ENCODE measurements at regions not wholly inside any gene's neighbourhood (a gene's known extent, or its start where the extent isn't known, plus 50 kb on each side); places are given as distances from the start of the nearest gene placed in this dataset.
"Not testable (repeated sequence)": the region's sequence is repeated elsewhere in the genome, so short reads cannot be mapped to it uniquely, and the experiment has no call there.

DNA sequence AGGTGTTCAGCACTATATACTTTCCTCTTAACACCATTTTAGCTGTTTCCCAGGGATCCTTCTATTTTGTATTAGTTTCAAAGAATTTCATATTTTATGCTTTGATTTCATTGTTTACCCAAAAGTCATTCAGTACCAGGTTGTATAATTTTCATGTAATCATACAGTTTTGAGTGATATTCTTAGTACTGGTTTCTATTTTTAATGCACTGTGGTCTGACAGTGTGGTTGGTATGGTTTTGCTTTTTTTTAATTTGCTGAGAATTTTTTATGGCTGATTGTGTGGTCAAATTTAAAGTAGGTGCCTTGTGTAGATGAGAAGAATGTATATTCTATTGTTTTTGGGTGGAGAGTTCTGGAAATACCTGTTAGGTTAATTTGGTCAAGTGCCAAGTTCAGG lies 323.4 kb upstream of the EPHA6 start:
- no peak for DNase-seq

GRCh38 chr3:96491868-96492267 lies 322.5 kb upstream of the EPHA6 start:
- no peak for DNase-seq

DNA sequence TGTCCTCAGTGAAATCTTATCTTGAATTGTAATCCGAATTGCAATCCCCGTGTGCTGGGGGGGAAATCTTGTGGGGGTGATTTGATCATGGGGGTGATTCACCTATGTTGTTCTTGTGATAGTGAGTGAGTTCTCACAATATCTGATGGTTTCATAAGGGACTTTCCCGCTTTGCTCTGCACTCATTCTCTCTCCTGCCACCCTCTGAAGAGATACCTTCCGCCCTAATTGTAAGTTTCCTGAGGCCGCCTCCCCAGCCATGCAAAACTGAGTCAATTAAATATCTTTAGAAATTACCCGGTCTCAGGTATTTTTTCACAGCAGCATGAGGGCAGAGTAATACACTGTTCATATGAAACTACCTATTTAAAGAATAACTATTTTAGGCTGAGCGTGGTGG lies 304.1 kb upstream of the EPHA6 start:
- DNase-seq = no peak

GRCh38 chr3:96537165-96537564 lies 277.2 kb upstream of the EPHA6 start:
- no peak for DNase-seq

DNA sequence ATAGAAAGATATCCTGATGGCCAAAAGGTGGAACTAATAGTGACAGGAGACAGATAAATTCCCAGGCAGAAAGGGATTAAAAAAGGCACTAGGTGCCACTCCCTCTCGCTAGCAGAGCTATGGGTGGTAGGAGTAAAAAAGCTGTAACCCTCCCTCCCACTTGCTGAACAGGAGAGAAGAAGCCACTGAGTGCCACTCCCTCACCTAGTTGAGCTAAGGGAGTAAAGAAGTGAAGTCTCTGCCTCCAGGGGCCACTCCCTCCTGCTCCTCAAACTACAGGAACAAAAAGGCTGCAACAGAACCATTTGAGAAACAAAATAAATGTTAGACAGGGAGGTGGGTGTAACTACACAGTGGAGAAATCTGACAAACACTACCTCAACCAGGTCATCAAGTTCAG lies 276.2 kb upstream of the EPHA6 start:
- no peak for DNase-seq

- no peak for DNase-seq
Measured at GRCh38 chr3:96548073-96548472, 266.3 kb upstream of the EPHA6 start.

GRCh38 chr3:96576935-96577334 lies 237.5 kb upstream of the EPHA6 start:
- DNase-seq = no peak

DNA sequence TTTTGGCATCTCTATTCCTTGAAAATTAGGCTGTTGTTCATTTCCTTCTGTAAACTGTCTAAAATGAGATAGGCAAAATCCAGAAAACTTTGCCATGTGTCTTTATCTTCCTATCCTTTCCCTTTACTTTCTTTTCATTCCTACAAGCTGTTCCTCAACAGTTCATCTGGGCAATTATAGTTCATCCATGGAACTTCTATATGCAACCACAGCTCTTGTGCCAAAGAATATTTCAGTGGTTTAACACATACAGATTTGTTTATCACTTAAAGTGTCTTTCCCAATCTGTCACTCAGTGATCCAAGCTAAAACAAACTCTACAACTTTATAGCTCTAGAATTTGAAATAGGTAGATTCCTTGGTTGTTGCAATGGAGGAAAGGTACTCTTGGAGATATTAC lies 230.3 kb upstream of the EPHA6 start:
- DNase-seq = no peak

- DNase-seq = not testable (repeated sequence)
Measured at GRCh38 chr3:96606865-96607264, 207.5 kb upstream of the EPHA6 start.

DNA sequence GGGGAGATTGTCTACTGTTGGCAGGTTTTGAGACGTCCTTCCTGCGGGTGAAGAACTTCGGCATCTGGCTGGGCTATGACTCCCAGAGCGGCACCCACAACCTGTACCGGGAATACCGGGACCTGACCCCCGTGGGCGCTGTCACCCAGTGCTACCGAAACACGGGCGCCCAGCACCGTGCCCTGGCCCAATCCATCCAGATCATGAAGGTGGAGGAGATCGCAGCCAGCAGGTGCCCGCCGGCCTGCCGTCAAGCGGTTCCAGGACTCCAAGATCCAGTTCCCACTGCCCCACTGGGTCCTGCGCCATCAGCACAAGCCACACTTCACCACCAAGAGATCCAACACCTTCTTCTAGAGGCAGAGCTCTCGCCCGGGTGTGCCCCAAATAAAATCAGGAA lies 194.9 kb upstream of the EPHA6 start:
- no peak for DNase-seq

GRCh38 chr3:96622878-96623277 lies 191.5 kb upstream of the EPHA6 start:
- DNase-seq = no peak

- no peak for DNase-seq
Measured at GRCh38 chr3:96631050-96631449, 183.3 kb upstream of the EPHA6 start.

DNA sequence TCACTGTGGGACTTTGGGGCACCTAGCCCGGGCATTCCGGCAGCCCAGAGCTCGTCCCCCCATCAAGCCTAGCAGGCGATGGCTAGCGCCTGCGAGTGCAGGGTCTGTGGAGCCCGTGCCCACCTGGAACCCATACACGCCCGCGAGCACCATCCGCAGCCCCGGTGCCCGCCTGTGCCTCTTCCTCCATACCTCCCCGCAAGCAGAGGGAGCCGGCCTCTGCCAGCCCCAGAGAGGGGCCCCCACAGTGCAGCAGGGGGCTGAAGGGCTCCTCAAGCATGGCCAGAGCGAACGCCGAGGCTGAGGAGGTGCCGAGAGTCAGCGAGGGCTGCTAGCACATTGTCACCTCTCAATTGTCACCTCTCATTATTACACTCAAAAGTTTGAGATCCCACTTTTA lies 167.8 kb upstream of the EPHA6 start:
- no peak for DNase-seq

DNA sequence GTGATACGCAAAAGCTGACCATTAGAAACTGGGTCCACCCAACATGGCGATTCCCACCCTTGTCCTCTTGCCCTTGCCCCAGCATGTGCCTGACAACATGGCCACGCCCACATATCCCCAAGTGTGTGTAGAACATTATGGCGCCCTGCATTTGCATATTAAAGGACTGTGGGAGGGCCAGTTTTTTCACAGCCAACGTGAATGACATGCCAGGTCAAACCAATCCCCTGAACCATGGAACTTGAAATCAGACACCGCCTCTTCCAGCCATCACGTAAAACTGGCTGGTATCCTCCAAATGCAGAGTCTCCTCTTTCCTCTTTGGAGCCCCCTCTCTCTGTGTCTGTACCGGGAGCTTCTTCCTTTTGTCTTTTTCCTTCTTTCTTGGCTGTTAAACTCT lies 156.7 kb upstream of the EPHA6 start:
- no peak for DNase-seq

DNA sequence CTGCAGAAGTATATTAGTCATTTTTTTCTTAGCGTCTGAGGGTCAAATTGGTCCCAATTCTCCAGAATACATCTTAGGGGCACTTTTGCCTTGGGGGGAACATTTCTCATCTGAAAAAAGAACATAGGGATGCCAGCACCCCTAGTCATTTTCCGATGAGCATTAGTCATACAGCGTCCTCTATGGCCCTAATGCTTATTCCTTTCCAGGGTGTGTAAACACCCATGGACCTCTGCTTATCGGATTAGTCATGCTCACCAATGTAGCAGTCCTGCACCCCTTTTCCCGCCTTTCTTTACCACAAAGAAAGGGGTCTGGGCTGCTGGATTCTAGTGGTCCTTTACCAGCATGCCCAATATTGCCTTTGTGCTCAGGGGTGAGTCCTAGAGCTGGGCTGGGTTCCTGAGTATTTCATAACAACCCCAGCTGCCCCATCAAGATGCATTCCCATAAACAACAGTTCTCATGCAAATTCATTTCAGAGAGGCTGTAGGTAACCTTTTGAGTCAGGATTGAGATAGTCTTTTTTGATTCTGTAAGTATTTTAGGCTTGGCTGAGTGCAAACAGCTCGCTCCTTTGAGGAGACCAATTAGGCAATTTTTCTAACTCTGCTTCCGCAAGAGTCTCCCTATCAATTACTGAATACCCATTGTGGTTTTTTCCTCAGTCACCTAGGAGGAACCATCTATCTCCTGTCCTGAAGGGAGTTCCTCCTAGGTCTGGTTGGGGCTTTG lies 142.4 kb upstream of the EPHA6 start:
- DNase-seq = not testable (repeated sequence)

DNA sequence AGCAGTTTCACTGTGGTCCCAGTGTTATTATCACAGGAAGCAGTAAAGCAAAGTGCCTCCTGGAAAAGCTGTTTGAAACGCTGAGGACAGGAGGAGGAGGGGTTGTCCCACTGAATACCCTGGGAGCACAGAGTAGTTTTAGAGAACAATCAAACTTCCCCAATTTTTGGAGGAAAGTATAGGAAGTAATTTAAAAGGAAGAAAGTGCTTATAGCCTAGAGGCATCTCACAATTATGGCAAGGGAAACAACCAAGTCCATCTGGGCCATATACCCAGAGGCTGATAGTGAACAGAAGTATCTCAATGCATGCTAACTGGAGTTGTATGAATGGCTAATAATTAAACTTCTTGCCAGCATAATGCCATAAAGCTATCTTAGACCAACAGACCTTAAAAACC lies 137.2 kb upstream of the EPHA6 start:
- DNase-seq = no peak

GRCh38 chr3:96678325-96678724 lies 136.1 kb upstream of the EPHA6 start:
- no peak for DNase-seq

- DNase-seq = no peak
Measured at GRCh38 chr3:96700322-96701315, 113.8 kb upstream of the EPHA6 start.

GRCh38 chr3:96705895-96706294 lies 108.5 kb upstream of the EPHA6 start:
- DNase-seq = no peak

DNA sequence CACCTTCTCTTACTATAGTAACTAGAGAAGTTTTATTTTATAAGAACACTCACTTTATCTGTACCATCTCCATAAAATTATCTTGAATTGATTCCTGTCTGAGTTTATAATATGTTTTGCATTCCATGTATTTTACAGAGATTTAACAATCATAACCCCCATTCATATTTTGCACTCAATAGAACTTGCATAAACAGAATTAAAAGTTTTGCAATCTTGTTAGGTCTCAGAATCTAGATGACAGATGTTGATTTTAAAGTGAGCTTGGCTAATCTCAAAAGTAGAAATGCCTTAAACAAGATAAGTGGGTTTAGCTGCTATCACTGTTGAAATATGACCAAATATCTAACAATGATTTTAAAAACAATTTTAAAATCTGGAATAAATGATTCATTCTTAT lies 107.9 kb upstream of the EPHA6 start:
- DNase-seq = no peak

DNA sequence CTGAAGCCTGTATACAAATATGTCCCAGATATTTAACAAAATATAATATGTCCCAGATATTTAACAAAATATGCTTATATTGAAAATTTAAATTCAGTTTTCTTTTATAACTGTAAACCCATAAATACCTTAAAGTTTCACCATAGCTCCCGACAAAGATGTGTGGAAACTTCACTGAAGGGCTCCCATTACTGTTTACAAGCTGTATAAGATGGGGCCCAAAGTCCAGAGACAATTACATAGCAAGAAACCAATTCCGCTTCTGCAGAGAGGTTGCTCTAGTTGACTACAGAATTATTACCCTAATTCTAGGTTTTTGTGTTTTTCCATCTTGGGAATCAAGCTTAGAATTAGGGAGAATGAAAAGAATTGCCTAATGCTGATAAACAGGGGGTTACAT lies 102.6 kb upstream of the EPHA6 start:
- DNase-seq = no peak

- no peak for DNase-seq
Measured at GRCh38 chr3:96712792-96713191, 101.6 kb upstream of the EPHA6 start.

DNA sequence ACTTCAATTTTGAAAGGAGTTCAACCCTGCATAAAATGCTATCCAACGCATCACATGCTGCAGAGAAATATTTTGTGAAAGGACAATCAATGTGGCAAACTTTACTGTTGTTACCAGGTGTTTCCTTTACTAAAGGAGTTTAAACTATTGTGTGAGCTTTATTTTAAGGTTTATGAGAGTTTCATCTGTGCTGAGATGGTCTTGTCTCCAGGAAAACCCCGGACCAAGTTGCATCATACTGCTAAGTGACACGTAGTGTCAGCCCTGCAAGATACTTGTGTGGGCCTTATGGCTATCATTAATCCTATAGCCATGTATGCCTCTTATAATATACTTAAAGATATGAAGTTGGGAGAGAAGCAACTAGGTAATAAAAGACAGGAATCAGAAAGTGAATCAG lies 94.5 kb upstream of the EPHA6 start:
- no peak for DNase-seq

DNA sequence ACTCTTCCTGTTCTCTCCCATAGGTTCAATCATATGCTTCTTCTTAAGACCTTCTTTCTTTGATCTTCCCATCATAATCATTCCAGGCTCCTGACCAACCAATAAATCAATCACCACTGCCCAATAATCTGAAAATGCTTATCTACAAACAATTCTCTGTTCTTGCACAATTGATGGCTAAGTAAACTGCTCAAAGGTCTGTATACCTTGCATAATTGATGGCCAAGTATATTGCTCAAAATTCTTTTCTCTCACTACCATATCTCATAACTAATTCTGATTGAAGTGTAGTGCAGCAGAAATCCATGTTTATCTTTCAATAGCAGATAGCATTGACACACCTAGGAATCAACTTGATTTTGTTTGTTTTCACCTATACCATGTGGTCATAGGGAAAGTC lies 83.4 kb upstream of the EPHA6 start:
- no peak for DNase-seq

Measured in kidney glomerular epithelial cell (primary cell).